HL-60 (cell line): ENCODE measurements at regions not wholly inside any gene's neighbourhood (a gene's known extent, or its start where the extent isn't known, plus 50 kb on each side); places are given as distances from the start of the nearest gene placed in this dataset.

Experiments used
- DNase-seq, 2 experiments: peaks; one replicate each; pipeline ENCODE4 v3.0.0-alpha.2; 2010 to 2020; ENCODE audit warnings: low read depth in 1 of 2, low spot score in 1 of 2
- H3K27ac ChIP-seq: fragments of 250-450 bp; sonication (Bioruptor Pico); replicated peaks from 2 replicates; pipeline ENCODE4 v1.5.1; 2020; ENCODE audit warnings: mild to moderate bottlenecking, moderate library complexity
- H3K27me3 ChIP-seq: fragments of 250-450 bp; sonication (Bioruptor Pico); 2 replicates; pipeline ENCODE4 v1.5.1; 2021; ENCODE audit warnings: mild to moderate bottlenecking, moderate library complexity; ENCODE audit not compliant: insufficient read depth, poor library complexity, severe bottlenecking
- H3K4me3 ChIP-seq: replicated peaks from 2 replicates; pipeline ENCODE4 v1.5.1; 2011; ENCODE audit warnings: mild to moderate bottlenecking, control low read depth, low read length; ENCODE audit not compliant: insufficient read depth
- GABPA ChIP-seq: IDR thresholded peaks from 2 replicates; pipeline ENCODE4 v1.6.1; 2012; ENCODE audit warnings: low read depth
- POLR2AphosphoS5 ChIP-seq: IDR thresholded peaks from 2 replicates; pipeline ENCODE4 v1.6.1; 2012; ENCODE audit warnings: low read depth
- SPI1 ChIP-seq: IDR thresholded peaks from 2 replicates; pipeline ENCODE4 v1.6.1; 2012; ENCODE audit warnings: low read depth, mild to moderate bottlenecking, borderline replicate concordance
- TF ChIP-seq, protein P1 (sequence below): IDR thresholded peaks from one replicate; pipeline ENCODE4 v1.5.1; 2011; ENCODE audit warnings: low read length, control low read depth, inconsistent platforms; ENCODE audit not compliant: insufficient read depth
- TF ChIP-seq, protein P2 (sequence below): IDR thresholded peaks from 2 replicates; pipeline ENCODE4 v1.6.1; 2012; ENCODE audit warnings: low read depth; ENCODE audit not compliant: insufficient replicate concordance

DNA sequence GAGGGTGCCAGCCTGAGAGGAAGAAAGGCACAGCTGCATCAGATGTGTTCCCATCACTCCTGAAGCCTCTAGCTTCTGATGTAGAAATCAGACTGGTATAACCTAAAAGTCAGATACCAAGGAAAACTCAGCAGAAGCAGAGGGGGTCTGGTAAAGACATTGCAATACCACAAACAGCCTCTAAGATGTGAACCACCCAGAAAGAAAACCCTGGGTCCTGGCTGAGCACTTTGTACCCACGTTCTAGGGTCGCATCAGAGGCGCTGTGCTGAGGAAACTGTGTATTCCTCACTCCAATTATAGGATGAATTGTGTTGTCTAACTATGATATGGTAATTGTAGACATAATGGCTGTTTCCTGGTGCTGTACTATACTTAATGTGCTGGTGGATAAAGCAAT, 275.6 kb downstream of the IRX2 start:
- TF ChIP-seq, protein P1, sequence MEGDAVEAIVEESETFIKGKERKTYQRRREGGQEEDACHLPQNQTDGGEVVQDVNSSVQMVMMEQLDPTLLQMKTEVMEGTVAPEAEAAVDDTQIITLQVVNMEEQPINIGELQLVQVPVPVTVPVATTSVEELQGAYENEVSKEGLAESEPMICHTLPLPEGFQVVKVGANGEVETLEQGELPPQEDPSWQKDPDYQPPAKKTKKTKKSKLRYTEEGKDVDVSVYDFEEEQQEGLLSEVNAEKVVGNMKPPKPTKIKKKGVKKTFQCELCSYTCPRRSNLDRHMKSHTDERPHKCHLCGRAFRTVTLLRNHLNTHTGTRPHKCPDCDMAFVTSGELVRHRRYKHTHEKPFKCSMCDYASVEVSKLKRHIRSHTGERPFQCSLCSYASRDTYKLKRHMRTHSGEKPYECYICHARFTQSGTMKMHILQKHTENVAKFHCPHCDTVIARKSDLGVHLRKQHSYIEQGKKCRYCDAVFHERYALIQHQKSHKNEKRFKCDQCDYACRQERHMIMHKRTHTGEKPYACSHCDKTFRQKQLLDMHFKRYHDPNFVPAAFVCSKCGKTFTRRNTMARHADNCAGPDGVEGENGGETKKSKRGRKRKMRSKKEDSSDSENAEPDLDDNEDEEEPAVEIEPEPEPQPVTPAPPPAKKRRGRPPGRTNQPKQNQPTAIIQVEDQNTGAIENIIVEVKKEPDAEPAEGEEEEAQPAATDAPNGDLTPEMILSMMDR = no peak
- no peak overlapping the region for H3K27ac ChIP-seq
- no peaks in the 10 kb centered on the region for H3K27me3 ChIP-seq
- no peak overlapping the region for H3K4me3 ChIP-seq
- no peak for DNase-seq

DNA sequence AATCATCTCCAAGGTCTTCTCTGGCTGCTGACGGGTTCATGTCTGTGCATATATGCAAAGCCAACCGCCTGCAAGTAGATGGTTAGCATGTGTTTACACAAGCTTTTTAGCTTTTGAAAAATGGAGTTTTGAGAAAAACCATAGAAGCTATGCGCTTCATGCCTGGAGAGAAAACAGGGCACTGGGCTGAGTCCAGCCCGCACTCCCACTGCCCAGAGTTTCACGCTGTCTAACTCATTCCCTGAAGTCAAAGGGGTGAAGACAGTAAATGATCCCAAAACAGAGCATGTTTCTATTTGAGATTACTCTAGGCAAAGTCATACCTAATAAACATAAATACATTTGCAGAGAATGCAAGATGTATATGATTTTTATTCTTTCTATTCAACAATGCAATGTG, 278.8 kb downstream of the IRX2 start:
- H3K27me3 ChIP-seq = no peaks in the 10 kb centered on the region
- TF ChIP-seq, protein P2, sequence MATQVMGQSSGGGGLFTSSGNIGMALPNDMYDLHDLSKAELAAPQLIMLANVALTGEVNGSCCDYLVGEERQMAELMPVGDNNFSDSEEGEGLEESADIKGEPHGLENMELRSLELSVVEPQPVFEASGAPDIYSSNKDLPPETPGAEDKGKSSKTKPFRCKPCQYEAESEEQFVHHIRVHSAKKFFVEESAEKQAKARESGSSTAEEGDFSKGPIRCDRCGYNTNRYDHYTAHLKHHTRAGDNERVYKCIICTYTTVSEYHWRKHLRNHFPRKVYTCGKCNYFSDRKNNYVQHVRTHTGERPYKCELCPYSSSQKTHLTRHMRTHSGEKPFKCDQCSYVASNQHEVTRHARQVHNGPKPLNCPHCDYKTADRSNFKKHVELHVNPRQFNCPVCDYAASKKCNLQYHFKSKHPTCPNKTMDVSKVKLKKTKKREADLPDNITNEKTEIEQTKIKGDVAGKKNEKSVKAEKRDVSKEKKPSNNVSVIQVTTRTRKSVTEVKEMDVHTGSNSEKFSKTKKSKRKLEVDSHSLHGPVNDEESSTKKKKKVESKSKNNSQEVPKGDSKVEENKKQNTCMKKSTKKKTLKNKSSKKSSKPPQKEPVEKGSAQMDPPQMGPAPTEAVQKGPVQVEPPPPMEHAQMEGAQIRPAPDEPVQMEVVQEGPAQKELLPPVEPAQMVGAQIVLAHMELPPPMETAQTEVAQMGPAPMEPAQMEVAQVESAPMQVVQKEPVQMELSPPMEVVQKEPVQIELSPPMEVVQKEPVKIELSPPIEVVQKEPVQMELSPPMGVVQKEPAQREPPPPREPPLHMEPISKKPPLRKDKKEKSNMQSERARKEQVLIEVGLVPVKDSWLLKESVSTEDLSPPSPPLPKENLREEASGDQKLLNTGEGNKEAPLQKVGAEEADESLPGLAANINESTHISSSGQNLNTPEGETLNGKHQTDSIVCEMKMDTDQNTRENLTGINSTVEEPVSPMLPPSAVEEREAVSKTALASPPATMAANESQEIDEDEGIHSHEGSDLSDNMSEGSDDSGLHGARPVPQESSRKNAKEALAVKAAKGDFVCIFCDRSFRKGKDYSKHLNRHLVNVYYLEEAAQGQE = no peak
- TF ChIP-seq POLR2AphosphoS5 (no peak), GABPA (no peak), SPI1 (no peak)
- TF ChIP-seq, protein P1 = no peak
- no peak overlapping the region for H3K27ac ChIP-seq
- no peak overlapping the region for H3K4me3 ChIP-seq
- DNase-seq = no peak

DNA sequence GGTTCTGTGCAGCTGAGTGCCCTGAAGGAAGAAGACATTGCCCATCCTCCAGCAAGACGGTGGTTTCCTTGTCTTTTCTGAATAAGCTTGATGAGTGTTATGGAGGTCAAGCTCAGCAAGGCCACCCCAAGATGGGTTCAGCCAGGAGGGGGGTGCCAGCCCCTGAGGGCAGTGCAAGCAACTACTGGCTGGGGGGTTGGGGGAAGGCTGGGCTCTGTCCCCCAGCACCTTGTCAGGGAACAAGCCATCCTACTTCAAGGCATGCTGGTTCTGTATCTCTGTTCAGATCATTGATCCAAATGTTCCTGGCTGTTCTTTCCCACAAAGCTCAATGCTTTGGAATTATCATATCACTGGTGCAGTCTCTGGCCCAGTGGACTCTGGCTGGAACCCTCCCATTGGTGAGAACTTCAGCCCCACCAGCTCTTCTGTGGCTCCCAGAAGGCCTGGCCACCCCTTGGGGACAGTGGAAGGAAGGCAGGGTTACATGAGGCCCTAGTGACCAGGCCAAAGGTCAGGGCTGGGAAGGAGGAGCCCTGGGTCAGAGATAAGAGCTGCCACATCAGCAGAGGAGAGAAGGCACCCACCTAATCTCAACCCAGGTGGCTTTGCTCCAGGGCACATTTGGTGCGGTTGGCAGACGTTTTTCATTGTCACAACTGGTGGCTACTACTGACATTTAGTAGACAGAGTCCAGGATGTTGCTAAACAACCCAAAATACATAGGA, 280.2 kb downstream of the IRX2 start:
- no peaks in the 10 kb centered on the region for H3K27me3 ChIP-seq

DNA sequence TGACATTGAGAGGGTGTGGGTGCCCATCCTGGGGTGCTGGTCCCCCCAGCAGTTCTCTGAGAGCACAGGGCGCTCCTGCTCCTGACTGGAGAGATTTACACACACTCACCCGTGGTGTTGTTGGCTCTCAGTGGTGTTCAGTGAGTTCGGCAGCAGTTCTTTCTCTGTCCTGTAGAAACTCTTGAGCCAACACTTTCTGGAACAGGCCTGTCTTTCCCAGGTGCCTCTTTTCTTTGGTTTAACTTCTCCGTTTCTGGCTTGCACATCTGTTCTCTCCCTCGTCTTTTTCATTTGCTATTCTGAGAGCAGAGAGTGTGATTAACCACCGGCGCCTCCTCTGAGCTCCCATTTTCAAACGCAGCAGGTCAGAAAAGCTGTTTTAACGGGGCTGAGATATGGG, 284.5 kb downstream of the IRX2 start:
- H3K27ac ChIP-seq = no peak overlapping the region
- H3K27me3 ChIP-seq = peaks cover 2% of the 10 kb centered on the region
- TF ChIP-seq POLR2AphosphoS5 (no peak), SPI1 (no peak), GABPA (no peak)
- TF ChIP-seq, protein P1 = no peak
- TF ChIP-seq, protein P2 = no peak
- no peak for DNase-seq
- H3K4me3 ChIP-seq = no peak overlapping the region

More for the DNA sequence above, 280.2 kb downstream of the IRX2 start:
- DNase-seq = no peak
- H3K27ac ChIP-seq = no peak overlapping the region
- H3K4me3 ChIP-seq = no peak overlapping the region
- no peak for TF ChIP-seq SPI1
- TF ChIP-seq POLR2AphosphoS5 = no peak
- TF ChIP-seq, protein P1 = no peak
